Lower lobe of right lung (tissue), 2 donors: ENCODE measurements at regions not wholly inside any gene's neighbourhood (a gene's known extent, or its start where the extent isn't known, plus 50 kb on each side); places are given as distances from the start of the nearest gene placed in this dataset.

Source experiments
- ATAC-seq, 2 donors: fragments of 200-7000 bp; cut with Tn5 transposase; one replicate each; pipeline ENCODE4 v1.9.1; 2020 to 2022; ENCODE audit warnings: mild to moderate bottlenecking in 2 of 2, moderate library complexity in 2 of 2
- DNase-seq: peaks from one replicate; pipeline ENCODE4 v3.0.0-alpha.2; 2020
- H3K27ac ChIP-seq: fragments of 200-600 bp; one replicate; pipeline ENCODE4 v1.8.0; 2022
- H3K27me3 ChIP-seq: fragments of 200-600 bp; one replicate; pipeline ENCODE4 v1.8.0; 2022; ENCODE audit warnings: low read depth
- H3K36me3 ChIP-seq: fragments of 200-600 bp; one replicate; pipeline ENCODE4 v1.8.0; 2022; ENCODE audit warnings: mild to moderate bottlenecking
- H3K4me1 ChIP-seq: fragments of 200-600 bp; one replicate; pipeline ENCODE4 v1.8.0; 2022
- H3K4me3 ChIP-seq: fragments of 200-600 bp; one replicate; pipeline ENCODE4 v1.8.0; 2022; ENCODE audit warnings: mild to moderate bottlenecking
- H3K9me3 ChIP-seq: fragments of 200-600 bp; one replicate; pipeline ENCODE4 v1.8.0; 2022
- intact Hi-C: fragments of 100-400 bp; cut with DNase I; formaldehyde crosslinking; loops from one replicate; pipeline ENCODE4 v1.11.0; 2022
- TF ChIP-seq, protein P1 (sequence below): fragments of 200-600 bp; IDR thresholded peaks from one replicate; pipeline ENCODE4 v1.8.0; 2022; ENCODE audit warnings: antibody characterized with exemption, mild to moderate bottlenecking
- donor health status: DM: no; HTN: yes; CAD: no; lungs with severe emphysema.

DNA sequence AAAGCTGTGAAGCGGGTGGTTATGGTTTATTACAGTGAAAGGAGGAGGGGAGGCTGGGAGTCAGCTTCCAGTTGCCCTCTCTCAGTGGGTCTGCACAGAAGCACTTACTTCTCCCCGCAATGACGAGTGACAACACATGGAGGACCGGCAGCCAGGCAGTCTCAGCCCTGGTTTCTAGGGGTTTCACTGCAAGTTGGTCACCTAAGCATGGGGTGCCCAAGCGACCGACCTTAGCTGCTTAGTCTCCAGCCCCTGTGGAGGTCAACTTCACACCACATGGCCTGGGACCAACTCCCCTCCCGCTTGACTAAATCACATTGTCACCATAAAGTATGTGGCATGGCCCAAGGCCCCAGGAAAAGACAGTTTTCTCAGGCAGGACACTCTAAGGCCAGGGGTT lies 99.9 kb upstream of the ZNF32 start:
- no peak for ATAC-seq
- no peaks in the 10 kb centered on the region for H3K9me3 ChIP-seq
- no peak overlapping the region for H3K4me3 ChIP-seq

GRCh38 chr10:43746906-43747305 lies 98.2 kb upstream of the ZNF32 start:
- Histone ChIP-seq H3K4me3 (no peak overlapping the region), H3K4me1 (no peaks in the 10 kb centered on the region), H3K9me3 (no peaks in the 10 kb centered on the region), H3K36me3 (no peaks in the 10 kb centered on the region), H3K27me3 (no peaks in the 10 kb centered on the region), H3K27ac (no peak overlapping the region)
- DNase-seq: no peak
- TF ChIP-seq, protein P1, sequence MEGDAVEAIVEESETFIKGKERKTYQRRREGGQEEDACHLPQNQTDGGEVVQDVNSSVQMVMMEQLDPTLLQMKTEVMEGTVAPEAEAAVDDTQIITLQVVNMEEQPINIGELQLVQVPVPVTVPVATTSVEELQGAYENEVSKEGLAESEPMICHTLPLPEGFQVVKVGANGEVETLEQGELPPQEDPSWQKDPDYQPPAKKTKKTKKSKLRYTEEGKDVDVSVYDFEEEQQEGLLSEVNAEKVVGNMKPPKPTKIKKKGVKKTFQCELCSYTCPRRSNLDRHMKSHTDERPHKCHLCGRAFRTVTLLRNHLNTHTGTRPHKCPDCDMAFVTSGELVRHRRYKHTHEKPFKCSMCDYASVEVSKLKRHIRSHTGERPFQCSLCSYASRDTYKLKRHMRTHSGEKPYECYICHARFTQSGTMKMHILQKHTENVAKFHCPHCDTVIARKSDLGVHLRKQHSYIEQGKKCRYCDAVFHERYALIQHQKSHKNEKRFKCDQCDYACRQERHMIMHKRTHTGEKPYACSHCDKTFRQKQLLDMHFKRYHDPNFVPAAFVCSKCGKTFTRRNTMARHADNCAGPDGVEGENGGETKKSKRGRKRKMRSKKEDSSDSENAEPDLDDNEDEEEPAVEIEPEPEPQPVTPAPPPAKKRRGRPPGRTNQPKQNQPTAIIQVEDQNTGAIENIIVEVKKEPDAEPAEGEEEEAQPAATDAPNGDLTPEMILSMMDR: no peak
- intact Hi-C loops: no loop called here
- ATAC-seq: no peak

More for the DNA sequence above, 99.9 kb upstream of the ZNF32 start:
- H3K4me1 ChIP-seq: no peaks in the 10 kb centered on the region
- TF ChIP-seq, protein P1: no peak
- no peaks in the 10 kb centered on the region for H3K27me3 ChIP-seq
- no peaks in the 10 kb centered on the region for H3K36me3 ChIP-seq
- intact Hi-C loops: no loop called here
- DNase-seq: no peak
- H3K27ac ChIP-seq: no peak overlapping the region

GRCh38 chr10:43739161-43739560 lies 90.5 kb upstream of the ZNF32 start:
- H3K36me3 ChIP-seq: no peaks in the 10 kb centered on the region
- H3K27ac ChIP-seq: no peak overlapping the region
- H3K27me3 ChIP-seq: no peaks in the 10 kb centered on the region
- TF ChIP-seq, protein P1: no peak
- no peaks in the 10 kb centered on the region for H3K4me1 ChIP-seq
- no peak for DNase-seq
- H3K4me3 ChIP-seq: no peak overlapping the region
- ATAC-seq: no peak
- no peaks in the 10 kb centered on the region for H3K9me3 ChIP-seq
- intact Hi-C loops: no loop called here

DNA sequence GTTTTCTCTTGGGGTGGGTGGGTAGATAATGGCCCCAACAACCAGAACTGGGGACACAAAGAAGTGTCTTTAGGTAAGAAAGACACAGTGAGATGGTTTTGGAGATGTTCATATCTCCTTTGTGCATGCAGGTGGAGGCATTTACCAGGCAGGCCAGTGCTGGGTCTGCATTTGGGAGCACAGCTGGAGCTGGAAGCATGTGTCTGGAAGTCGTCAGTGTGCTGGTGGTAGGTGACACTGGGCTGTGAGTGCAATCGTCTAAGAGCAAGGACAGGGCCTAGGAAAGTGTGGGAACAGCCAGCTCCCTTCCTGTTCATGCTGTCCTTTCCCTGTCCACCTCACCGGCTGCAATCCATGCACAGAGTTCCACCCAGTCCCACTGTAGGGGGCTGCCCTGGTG lies 88.3 kb upstream of the ZNF32 start:
- TF ChIP-seq, protein P1: no peak
- Histone ChIP-seq H3K27ac (no peak overlapping the region), H3K4me3 (no peak overlapping the region), H3K4me1 (no peaks in the 10 kb centered on the region), H3K9me3 (no peaks in the 10 kb centered on the region), H3K36me3 (no peaks in the 10 kb centered on the region), H3K27me3 (no peaks in the 10 kb centered on the region)
- DNase-seq (no peak), ATAC-seq (no peak)
- intact Hi-C loops: no loop called here

GRCh38 chr10:43735907-43736306 lies 87.2 kb upstream of the ZNF32 start:
- H3K27me3 ChIP-seq: no peaks in the 10 kb centered on the region
- ATAC-seq: no peak
- intact Hi-C loops: no loop called here
- TF ChIP-seq, protein P1: no peak
- H3K4me3 ChIP-seq: no peak overlapping the region
- H3K4me1 ChIP-seq: no peaks in the 10 kb centered on the region
- no peak overlapping the region for H3K27ac ChIP-seq
- no peak for DNase-seq
- H3K36me3 ChIP-seq: no peaks in the 10 kb centered on the region
- peaks cover 2% of the 10 kb centered on the region for H3K9me3 ChIP-seq

- TF ChIP-seq, protein P1: no peak
- ATAC-seq: no peak
Observed at GRCh38 chr10:43734716-43735115, 86.0 kb upstream of the ZNF32 start.

More at GRCh38 chr10:43734716-43735115, 86.0 kb upstream of the ZNF32 start:
- no peaks in the 10 kb centered on the region for H3K27me3 ChIP-seq
- intact Hi-C loops: no loop called here
- no peak for DNase-seq
- H3K27ac ChIP-seq: no peak overlapping the region
- H3K4me1 ChIP-seq: no peaks in the 10 kb centered on the region
- peaks cover 11% of the 10 kb centered on the region for H3K9me3 ChIP-seq
- H3K4me3 ChIP-seq: no peak overlapping the region
- H3K36me3 ChIP-seq: no peaks in the 10 kb centered on the region
